ENCODE measurements at regions not wholly inside any gene's neighbourhood (a gene's known extent, or its start where the extent isn't known, plus 50 kb on each side); places are given as distances from the start of the nearest gene placed in this dataset.

DNA sequence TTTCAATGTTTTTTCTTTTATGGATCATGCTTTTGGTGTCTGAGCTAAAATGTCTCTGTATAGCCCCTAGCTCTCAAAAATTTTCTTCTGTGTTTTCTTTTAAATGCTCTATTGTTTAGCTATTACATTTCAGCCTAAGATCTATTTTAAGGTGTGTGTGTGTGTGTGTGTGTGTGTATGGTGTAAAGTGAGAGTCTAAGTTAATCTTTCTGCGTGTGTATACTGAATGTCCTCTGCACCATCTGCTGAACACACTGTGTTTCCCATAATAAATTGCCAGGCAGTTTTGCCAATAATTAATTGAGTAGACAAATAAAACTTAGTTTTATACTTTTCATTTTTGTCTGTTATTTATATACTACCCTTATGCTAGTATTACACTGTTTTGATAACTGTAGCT lies 2096.3 kb upstream of the C9orf72 start:
- DNase-seq (ENCODE audit: low read depth): no peak

DNA sequence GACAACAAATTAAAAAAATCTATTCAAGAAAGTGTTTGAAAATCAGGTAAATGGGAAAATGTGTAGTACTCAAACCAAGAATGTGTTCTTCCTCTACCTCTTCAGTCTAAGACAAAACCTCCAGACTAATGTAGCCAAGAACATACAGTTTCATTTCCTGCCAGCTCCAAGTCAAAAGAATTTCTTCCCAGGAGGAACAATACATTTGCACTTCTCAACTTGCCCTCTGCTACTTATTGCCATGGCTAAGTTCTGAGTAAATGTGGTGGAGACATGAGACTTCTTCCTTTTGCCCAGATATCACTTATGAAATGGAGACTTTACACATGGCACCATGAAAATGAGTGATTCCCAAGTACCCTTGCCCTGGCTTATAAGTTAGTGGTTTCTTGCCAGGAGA lies 2112.2 kb upstream of the C9orf72 start:
- DNase-seq (ENCODE audit: low read depth): no peak

DNA sequence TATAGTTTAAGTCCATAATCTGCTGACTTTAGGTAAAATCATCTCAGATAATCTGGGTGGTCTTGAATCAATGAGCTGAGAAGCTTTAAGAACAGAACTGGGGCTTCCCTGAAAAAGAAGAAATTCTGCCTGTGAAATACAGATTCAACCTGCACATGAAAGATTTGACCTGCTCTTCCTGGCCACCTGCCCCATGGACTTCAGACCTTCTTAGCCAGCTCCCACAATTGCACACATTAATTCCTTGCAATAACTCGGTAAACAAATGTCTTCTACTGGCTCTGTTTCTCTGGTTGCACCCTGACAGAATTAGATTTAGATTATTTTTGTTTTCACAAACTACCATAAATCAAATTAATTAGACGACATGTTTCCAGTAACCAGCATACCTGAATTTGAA lies 2117.9 kb upstream of the C9orf72 start:
- no peak for DNase-seq (ENCODE audit: low read depth)

DNA sequence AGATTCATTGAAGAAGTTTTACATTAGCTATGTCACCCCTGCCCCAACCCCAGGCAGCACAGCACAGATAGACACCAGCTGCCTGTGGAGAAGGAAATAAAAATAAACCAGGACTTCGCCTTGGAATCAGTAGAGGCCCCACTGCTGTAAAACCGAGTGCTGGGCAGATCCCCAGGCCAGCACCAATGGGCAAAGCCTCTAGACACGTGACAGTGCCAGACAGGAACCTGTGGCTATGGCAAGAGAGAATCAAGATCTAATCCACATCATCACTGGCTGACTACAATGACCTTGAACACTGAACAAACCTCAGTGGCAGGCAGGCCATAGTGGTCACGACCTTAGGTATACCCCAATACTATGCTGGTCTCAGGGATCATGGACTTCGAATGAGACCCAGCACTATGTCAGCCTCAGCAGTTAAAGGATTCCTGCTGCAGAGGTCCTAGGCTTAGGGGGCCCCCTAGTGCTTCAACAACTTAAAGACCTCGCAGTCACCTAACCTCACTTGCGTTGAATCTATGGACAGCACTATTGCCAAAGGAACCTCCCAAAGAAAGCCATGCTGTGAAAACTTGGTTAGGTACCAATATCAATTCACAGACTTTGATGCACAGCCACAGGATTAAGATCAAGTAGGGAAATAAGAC lies 2118.6 kb upstream of the C9orf72 start:
- peak; percentile 26 for DNase-seq (ENCODE audit: low read depth)

DNA sequence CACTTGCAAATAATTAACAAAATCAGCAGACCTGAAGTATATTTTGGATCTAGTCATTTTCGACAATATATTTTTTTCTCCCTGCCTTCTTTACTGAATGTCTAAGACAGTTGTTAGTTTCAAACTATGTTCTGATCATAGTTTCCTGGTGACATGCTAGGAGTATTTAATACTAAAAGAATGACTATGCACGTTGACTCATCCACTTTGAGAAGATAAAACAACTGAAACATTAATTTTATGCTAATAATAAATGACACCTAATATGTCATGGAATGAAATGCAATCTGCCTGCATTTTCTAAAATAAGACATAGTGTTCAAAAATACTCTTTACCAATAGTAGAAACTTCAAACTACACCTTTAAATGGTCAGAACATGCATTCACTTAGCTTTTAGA lies 2123.7 kb upstream of the C9orf72 start:
- peak; percentile 51 for DNase-seq (ENCODE audit: low read depth)

DNA sequence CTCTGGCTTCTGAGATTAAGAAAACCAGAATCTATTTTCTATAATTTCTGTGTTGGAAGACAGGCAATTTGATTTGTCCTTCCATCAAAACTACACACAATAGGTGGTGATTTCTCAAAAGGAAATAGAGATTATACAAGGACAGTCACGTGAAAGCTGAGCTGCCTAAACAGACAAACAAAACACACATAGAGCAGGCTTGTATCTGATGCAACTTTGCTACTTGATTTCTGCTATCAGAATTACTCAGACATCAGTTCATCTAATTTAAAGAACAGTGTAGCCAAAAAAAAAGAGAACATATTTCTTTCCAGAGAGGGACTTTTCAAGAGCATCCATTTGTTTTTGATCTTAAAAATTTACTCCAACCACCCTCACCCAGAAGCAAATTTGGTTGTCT lies 2128.3 kb upstream of the C9orf72 start:
- no peak for DNase-seq (ENCODE audit: low read depth)

DNA sequence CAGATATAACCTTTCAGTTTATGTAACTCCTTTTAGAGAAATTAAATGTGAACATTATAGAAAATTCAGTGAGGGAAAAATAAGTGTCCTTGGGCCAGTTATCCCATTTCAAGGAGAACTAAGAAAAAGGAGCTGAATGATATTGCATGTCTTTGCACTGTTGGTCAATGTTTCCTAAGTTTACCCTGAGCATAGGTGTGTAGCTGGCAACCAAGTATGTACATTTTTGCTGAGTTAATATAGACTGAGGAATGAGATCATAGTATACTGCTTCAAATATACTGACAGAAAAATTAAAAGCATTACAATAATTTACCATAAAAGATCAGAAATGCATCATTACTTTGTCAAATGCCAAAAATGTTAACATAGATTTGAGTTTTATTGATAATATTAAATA lies 2128.7 kb upstream of the C9orf72 start:
- DNase-seq (ENCODE audit: low read depth): no peak

DNA sequence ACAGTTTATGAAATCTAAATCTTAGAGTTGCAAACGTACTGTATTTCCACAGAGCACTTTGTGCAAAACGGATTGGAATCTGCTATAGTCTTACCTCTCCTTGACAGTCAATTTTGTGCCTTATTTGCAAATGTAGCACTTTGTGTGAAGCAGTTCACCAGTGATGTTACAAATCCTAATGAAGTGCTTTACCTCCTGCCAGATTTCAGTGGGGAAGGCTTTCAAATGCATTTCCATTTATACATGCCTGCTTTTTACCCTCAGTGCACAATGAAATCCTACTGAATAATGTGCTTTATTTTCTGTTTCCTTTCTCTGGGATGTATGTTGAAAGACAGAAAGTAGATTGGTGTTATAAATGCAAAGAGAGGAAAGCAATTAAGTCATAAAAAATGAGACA lies 2141.6 kb upstream of the C9orf72 start:
- DNase-seq (ENCODE audit: low read depth): no peak

DNA sequence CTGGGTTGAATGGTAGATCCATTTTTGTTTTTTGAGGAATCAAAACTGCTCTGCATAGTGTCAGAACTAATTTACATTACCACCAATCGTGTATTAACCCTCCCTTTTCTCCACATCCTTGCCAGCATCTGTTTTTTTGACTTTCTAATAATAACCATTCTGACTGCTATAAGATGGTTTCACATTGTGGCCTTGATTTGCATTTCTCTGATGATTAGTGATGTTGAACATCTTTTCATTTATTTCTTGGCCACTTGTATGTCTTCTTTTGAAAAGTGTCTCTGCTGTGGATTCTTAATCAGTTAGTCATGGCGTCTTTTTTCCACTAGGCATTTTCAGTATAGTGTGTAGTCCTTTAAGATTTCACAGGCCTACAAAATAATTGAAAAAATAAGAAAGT lies 2144.3 kb upstream of the C9orf72 start:
- DNase-seq (ENCODE audit: low read depth): no peak

DNA sequence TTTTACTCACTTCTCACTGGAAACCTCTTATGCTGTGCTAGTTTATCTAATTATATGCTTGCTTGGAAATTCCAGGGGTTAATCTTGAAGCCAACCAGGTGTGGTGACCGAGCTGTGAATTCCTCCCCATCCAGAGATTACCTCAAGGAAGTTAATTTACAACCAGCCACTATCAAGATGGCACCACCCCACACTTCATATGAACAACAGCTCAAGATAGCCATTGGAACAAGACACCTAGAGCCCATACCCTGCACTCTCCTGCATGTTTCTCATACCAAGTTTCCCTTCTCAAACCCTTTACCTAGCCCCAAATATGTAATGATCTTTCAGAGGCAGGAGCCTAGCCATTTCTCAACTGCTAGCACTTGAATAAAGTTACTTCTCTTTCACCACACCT lies 2156.9 kb upstream of the C9orf72 start:
- no peak for DNase-seq (ENCODE audit: low read depth)

DNA sequence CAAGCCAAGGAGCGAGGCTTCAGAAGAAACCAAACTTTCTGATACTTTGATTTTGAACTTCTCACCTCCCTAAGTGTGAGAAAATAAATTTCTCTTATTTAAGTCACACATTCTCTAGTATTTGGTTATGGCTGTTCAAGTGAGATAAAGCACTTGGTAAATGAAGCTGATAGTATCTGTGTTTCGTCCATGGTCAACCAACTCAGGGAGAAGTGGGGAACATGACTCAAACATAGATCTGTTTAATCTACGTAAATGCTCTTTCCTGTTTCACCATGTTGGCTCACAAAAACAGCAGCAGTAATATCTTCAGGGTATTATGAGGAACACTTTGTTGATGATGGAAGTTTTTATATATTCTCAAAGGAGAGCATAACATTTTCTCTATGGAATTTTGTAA lies 2167.2 kb upstream of the C9orf72 start:
- DNase-seq (ENCODE audit: low read depth): no peak

DNA sequence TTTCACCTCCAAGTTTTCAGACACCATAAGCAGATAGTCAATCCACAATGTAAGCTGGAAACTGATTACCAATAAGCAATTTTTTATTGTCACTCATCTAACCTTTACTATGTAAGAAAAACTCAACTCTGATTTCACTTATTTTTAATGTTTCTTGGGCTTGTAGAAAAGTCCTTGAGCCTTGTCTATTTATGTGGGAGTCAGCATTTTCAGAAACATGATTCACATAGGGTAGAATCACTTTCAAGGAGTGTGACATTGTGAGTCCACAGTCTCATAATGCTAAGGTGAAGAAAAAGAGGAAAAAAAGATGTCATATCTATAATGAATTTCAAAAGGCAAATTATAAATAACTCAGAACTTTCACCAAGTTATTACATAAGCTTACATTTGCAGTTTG lies 2167.9 kb upstream of the C9orf72 start:
- DNase-seq (ENCODE audit: low read depth): no peak

DNA sequence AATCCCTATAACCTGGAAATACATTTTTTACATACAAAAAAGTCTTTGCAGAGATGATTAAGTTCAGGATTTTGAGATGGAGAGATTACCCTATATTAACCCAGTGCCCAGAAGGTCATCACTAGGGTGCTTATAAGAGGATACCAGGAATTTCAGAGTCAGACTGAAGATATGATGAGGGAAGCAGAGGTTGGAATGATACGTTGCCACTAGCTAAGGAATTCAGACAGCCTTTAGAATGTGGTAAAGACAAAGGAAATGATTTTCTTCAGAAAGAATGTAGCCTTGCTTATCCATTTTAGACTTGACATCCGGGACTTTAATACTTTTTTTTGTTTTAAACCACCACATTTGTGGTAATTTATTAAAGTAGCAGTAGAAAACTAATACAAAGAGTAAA lies 2176.8 kb upstream of the C9orf72 start:
- DNase-seq (ENCODE audit: low read depth): peak; percentile 58

DNA sequence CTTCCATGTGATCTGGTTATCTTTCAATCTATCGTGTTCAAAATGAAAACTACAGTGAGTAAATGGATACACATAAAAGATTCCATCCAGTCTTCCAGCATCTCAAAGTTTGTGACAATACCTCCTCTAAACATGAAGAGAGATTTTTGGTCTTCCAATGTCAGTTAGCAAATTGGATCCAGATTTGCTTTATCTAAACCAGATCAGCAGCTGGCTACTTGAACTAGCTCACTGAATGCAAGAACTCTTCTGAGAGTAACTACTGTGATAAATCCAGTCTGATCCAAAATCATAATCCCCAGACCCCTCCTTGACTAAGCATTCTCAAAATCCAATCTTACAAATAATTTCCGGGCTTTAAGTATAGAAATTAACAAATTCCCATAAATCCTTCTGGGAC lies 2177.9 kb upstream of the C9orf72 start:
- no peak for DNase-seq (ENCODE audit: low read depth)

DNA sequence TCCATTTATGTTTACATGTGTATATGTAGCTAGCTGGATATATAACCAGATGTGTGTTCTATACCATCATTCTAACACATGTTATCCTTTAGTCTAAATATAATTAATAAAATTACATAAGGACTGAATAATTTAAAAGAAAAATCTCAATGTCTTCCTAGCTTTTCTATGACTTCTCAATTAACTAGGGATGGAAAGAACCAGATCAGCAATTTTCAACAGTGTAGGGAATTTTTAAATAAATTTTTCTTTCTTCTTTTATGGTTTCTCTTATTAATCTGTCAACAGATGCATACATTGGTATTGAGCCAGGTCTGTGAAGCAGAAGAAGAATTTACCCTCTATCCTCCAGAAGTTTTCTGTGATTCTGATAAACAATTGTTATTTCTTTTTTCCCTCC lies 2180.4 kb upstream of the C9orf72 start:
- DNase-seq (ENCODE audit: low read depth): no peak

DNA sequence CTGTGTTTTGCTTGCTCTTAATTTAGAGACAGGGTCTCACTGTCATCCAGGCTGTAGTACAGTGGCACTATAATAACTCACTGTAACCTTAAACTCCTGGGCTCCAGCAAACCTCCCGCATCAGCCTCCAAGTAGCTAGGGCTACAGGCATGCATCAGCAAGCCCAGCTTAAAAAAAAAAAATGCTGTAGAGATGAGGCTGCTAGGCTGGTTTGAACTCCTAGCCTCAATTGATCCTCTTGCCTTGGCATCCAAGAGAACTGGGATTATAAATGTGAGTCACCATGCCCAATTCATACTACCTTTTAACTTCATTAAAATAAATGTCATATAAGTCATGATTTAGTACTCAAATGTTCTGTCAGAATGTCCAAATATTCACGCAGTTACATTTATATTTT lies 2195.7 kb upstream of the C9orf72 start:
- no peak for DNase-seq (ENCODE audit: low read depth)

DNA sequence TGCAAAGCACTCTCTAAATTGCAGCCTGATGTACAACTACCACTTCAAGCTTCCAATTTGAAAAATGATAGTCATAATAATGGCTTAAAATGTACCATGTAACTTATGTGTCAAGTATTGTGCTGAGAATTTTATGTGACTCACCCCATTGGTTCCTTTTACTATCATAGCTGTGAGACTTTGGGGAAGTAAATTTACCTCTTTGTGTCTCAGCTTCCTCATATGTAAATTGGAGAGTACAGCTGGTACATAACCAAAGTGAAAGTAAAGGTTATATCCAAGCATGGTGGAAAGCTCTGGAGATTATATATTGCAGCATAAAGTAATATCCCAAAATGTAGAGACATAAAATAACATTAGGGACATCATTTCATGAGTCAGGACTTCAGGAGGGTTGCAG lies 2200.4 kb upstream of the C9orf72 start:
- DNase-seq (ENCODE audit: low read depth): peak; percentile 5

DNA sequence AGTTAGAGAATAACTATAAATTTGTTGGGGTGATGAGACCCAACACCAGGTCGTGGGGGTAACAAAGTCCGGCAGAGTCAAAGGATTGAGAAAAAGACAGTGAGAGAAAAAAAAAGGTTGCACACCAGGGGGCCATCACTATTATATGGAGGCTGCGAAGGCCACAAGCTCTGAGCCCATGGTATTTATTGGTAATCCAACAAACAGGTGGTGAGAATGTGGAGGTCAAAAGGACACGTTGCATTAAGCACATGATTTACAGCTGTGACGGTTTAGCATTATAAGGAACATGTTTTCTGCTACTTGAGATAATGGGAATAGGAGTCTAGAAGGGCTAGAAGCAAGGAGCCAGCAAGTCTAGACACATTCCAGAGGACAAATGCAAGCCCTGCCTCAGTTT lies 2202.2 kb upstream of the C9orf72 start:
- DNase-seq (ENCODE audit: low read depth): no peak

DNA sequence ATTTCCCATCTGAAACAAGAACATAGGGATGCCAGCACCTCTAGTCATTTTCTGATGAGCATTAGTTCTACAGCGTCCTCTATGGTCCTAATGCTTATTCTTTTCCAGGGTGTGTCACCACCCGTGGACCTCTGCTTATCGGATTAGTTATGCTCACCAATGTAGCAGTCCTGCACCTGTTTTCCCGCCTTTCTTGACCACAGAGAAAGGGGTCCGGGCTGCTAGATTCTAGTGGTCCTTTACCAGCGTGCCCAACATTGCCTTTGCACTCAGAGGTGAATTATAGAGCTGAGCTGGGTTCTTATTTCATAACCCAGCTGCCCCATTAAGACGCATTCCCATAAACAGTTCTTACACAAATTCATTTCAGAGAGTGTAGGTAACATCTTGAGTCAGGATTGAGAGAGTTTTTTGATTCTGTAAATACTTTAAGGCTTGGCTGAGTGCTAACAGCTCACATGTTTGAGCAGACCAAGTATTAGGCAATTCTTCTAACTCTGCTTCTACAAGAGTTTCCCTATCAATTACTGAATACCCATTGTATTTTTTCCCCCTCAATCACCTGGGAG lies 2205.1 kb upstream of the C9orf72 start:
- no peak for DNase-seq (ENCODE audit: low read depth)

DNA sequence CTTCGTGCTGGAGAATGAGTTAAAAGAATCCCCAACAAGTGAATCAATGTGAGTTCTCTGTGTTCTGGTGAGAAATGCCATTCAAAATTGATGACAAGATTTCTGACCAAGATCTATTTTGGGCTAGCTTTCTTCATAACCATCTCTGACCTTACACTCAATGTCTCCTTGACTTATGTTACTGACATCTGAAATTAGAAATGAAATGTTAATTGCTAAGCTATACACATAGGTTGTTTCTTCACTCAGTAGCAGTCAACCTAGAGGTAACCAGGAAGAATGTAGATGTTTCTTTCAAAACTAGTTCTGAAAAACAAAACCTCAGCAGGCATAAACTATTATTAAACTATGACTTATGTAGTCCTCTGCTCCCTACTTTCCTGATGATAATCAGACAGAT lies 2220.7 kb upstream of the C9orf72 start:
- no peak for DNase-seq (ENCODE audit: low read depth)

DNA sequence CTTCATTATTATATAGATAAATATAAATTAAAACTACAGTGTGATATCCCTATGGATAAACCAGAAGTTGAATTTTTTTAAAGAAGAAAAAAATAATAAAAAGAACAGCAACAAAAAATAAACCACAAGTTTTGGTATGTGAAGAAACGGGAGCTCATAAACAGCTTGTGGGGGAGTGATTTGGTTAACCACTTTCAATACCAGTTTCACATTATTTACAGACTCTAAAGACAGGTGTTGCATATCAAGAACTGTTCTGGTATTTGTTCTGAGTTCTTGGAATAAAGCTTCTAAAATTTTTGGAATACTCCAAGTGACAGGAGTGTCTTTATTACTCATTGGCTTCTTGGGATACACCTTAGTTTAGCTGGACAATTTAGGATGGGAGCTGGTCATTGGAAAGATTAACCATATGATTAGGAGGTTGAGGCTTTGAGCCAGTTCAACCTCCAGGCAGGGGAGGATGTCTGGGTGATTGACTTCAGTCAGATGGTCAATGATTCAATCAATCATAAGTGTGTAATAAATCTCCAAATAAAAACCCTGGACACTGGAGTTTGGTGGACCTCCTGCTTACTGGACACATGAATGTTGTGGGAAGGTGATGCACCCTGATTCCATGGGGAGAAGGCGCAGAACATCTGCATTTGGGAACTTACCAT lies 2223.1 kb upstream of the C9orf72 start:
- no peak for DNase-seq (ENCODE audit: low read depth)

DNA sequence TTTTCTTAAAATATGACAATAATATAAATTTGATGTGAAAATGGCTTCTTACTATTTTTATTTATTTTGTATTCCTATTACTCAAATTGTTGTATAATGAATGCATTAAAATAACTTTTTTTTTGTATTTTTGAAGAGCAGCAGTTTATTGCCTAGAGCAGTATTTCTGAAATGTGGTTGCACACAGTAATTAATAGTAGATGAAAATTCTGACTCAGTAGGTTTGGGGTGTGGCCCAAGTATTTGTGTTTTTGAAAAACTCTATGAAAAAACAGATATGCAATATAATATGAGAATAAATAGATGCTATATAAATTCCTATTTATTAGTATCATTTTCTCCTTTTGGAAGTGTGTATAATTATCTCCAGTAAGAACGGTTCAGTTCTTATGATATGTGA lies 2225.3 kb upstream of the C9orf72 start:
- DNase-seq (ENCODE audit: low read depth): no peak

DNA sequence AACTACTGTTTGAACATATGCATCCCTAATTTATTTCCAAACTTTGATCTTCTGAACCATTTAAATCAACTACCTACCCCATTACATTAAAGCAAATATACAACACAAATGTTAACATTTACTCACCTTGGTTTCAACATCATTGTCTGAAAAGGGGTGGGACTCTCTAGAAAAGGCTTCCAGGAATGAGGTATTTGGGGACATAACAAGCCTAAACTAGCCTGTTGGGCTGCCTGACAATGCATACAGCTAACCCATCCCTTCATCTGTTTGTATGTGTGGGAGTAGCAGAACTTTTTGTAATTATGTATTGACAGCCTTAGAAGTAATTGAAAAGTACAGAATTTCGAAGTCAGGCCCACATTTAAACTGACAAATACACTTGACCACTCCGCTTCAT lies 2225.9 kb upstream of the C9orf72 start:
- DNase-seq (ENCODE audit: low read depth): no peak

DNA sequence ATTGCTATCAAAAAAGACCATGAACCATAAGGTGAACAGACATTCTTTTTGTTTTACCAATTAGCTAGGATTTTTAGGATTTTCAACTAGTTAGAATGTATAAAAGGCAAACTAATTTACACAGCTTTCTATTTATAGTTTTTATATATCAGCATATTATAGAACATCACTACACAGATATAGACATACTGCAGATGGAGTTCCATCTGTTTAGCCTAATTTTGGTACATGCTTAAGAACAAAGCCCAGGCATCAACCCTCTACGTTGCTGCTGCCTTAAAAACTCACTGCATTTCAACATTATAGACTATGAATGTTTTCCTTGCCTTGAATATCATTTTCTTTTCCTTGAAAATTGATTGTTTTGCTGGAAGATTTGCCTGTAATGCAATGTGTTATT lies 2227.5 kb upstream of the C9orf72 start:
- no peak for DNase-seq (ENCODE audit: low read depth)
